Astrocyte of the spinal cord (primary cell): ENCODE measurements at regions not wholly inside any gene's neighbourhood (a gene's known extent, or its start where the extent isn't known, plus 50 kb on each side); places are given as distances from the start of the nearest gene placed in this dataset.

ENCODE experiments used
- DNase-seq: peaks from one replicate; pipeline ENCODE4 v3.0.0; 2011; ENCODE audit warnings: low read depth, low spot score
- H3K4me3 ChIP-seq: 2 replicates; pipeline ENCODE4 v1.5.1; 2011; ENCODE audit warnings: low read depth, mild to moderate bottlenecking, low read length, moderate library complexity
- CTCF ChIP-seq: IDR thresholded peaks from 2 replicates; pipeline ENCODE4 v1.5.1; 2012; ENCODE audit warnings: low read depth, mild to moderate bottlenecking, low read length, inconsistent platforms
- in situ Hi-C: cut with HindIII; loops from 2 replicates; pipeline ENCODE4 v1.10.0; 2017; ENCODE audit warnings: low sequenced_read_pairs

- no peak for TF ChIP-seq CTCF
- no peak overlapping the region for H3K4me3 ChIP-seq
- in situ Hi-C loops = no loop called here
- DNase-seq = no peak
Observed at GRCh38 chr18:30568333-30568732, 474.2 kb downstream of the DSC3 start.

DNA sequence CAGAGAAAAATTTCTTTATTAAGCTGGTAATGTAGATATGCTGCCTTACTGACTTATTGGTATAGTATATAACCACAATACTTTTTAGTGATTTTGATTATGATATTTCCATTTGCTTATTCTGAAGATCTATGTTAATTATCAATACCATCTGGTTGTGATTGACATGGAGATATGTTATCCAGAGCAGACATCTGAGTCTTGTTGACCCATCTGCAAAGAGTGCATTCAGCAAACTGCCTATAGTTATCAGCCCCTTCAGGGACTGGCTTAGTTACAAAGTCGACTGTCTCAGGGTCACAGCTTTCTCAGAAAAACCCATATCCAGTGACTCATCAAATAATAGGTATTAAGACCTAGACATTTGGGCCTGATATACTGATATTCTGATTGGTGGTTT is 475.7 kb downstream of the DSC3 start:
- no peak for DNase-seq
- H3K4me3 ChIP-seq = no peak overlapping the region
- no peak for TF ChIP-seq CTCF
- in situ Hi-C loops = no loop called here

- in situ Hi-C loops = no loop called here
- DNase-seq = no peak
Observed at GRCh38 chr18:30562231-30562630, 480.3 kb downstream of the DSC3 start.

DNA sequence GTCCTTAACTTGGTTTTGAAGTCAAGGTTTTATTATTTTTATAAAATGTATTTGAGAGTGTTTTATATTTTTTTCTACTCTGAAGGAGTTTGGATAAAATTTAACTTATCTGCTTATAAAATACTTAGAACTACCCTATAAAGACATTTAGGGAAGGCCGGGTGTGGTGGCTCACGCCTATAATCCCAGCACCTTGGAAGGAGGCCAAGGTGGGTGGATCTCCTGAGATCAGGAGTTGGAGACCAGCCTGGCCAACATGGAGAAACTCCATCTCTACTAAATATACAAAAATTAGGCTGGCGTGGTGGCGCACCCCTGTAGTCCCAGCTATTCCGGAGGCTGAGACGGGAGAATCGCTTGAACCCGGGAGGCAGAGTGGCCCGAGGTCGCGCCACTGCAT is 486.4 kb downstream of the DSC3 start:
- no peak overlapping the region for H3K4me3 ChIP-seq
- TF ChIP-seq CTCF = no peak
- in situ Hi-C loops = no loop called here
- no peak for DNase-seq

More at GRCh38 chr18:30562231-30562630, 480.3 kb downstream of the DSC3 start:
- no peak for TF ChIP-seq CTCF
- H3K4me3 ChIP-seq = no peak overlapping the region

DNA sequence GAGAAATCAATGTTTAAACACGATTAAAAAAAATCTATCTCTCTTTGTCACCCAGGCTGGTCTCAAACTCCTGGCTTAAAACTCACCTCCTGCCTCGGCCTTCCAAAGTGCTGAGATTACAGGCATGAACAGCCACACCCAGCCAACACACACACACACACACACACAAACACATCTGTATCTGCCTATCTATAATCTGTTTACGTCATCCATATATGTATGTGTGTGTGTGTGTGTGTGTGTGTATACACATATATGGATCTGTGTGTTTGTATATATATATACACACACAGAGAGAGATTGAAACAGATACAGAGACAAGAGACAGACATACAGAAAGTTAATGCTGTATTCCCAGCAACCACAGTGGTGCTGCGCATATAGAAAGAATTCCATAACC is 497.1 kb downstream of the DSC3 start:
- no peak overlapping the region for H3K4me3 ChIP-seq
- in situ Hi-C loops = no loop called here
- TF ChIP-seq CTCF = no peak
- no peak for DNase-seq

GRCh38 chr18:30544141-30544540 is 498.4 kb downstream of the DSC3 start:
- DNase-seq = no peak
- in situ Hi-C loops = no loop called here
- TF ChIP-seq CTCF = no peak
- no peak overlapping the region for H3K4me3 ChIP-seq

GRCh38 chr18:30533716-30534115 is 508.8 kb downstream of the DSC3 start:
- in situ Hi-C loops = no loop called here
- no peak for TF ChIP-seq CTCF
- H3K4me3 ChIP-seq = no peak overlapping the region
- DNase-seq = no peak
